T1000 (cell line): ENCODE measurements at regions not wholly inside any gene's neighbourhood (a gene's known extent, or its start where the extent isn't known, plus 50 kb on each side); places are given as distances from the start of the nearest gene placed in this dataset.

Experiments used
- DNase-seq: peaks from one replicate; lab custom pipeline; 2025; ENCODE audit warnings: mixed read lengths; lab: John Stamatoyannopoulos, UW

DNA sequence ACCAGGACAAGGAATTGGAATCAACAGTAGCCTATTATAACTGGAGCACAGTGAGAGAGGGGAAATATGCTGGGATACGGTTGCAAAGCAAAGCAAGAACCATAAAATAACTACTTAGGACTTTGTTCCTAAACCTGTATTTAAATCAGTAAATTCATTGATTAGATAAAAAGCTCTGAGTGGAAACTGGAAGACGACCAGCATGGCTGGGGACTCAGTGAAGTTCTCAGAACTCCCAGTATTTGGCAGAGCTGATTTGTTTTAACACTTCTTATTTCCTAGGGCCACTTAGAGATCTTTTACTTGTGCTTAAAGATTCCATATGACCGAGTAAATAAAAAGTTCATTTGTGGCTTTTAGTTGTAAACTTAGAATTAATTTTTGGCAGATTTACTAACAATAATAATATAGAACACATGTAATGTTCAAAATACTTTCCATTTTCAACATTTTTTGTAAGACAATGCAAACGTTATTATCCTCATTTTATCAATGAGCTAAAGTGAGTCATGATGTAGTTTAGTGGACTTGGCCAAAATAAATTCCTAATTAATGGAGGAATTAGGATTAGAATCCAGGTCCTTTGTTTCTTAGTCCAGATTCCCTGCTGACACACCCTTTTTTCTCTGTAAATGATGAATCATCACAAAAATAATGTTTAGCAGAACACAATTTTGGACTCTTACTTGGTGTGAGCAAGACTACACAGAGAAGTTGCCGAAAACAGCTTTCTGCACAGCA is 392.9 kb downstream of the GJA1 start:
- no peak for DNase-seq

DNA sequence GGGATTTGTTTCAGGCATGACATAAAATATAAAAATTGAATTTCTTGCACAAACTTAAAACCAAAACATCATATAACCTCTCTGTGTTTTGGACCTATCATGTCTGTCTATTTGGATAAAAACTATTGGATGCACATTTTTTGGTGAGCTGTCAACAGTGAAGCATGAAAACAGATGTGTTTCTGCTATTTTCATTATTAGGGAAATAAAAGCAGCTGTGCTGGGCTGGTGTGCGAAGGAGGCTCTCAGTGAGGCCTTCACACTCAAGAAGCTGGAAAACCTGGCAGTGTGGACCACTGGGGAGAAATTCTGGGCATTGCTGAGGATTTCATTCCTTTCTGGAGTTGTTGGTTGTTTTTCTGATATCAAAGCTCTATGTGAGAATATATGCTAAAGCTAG is 395.3 kb downstream of the GJA1 start:
- no peak for DNase-seq

DNA sequence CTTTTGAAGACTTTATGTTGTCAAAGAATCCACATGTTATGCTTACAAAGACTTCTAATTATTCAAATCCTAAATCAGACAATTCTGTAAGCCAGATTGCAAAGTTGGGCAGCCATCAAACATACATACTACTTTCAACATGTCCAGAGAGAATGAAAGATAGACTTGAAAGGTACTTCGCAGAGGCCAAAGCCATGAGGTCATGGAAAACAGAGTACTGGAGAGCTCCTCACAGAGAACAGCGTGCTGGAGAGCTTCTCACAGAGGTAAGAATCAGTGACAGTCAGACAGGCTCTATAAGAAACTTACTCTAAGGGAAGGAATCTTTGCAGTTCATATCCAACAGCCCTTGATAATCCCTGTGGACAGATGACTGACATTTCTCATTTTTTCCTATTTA is 400.2 kb downstream of the GJA1 start:
- DNase-seq, result no peak

DNA sequence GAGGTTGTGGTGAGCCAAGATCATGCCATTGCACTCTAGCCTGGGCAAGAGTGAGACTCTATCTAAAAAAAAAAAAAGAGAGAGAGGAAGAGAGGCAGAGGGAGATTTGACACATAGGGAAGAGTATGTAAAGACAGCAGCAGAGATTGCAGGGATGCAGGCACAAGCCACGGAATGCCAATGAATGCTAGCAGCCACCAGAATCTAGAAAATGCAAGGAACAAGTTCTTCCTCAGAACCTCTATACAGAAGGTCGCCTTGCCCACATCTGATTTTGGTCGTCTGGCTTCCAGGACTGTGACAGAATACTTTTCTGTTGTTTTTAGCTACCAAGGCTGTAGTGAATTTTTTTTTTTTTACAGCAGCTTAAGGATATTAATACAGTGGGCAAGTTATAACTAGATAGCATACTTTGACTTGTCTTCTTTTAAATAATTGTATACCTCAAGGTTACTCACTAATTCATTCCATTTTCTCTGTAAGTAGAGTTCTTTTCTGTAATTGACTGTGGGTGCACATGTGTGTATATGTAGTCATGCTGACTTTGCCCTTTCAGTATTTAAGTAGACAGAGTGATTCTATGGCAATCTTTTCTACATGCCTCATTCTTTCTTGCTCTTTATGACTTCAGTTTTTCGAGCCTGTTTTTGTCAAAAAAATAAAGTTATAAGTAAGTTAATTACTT is 402.2 kb downstream of the GJA1 start:
- DNase-seq, result no peak

DNA sequence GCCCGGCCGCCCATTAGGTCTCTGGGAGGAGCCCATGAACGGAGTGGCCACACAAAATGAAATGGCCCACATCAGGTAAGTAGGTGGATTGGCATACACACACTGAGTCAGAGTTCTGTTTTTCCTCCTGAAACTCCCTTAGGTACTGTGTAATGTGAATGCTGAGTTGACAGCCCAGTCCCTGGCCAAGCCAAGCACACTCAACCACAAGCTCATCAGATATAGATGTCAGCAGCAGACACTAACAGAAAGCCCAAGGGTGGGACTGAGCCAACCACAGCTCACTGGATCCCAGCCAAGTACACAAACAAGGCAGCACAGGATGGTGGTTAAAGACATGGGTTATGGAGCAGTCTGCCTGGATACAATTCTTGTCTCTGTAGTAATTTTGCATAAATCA is 403.4 kb downstream of the GJA1 start:
- DNase-seq, result peak; percentile 5

DNA sequence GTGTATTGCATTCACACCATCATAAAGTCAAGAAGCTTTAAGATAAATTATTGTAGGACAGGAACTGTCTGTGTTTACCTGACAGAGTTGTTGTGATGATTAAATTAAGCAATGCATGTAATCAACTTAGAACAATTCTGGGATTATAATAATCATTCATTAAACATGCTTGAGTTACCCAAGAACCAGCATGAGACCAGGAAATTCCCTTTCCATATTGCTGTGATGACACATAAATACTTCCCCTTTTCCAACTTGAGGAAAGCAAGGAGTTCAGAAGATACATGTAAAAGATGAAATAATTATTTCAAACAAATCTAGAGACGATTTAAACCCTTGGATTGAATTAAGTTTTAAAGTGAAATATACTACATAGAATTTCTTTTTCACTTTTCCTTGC is 404.4 kb downstream of the GJA1 start:
- DNase-seq, result no peak

DNA sequence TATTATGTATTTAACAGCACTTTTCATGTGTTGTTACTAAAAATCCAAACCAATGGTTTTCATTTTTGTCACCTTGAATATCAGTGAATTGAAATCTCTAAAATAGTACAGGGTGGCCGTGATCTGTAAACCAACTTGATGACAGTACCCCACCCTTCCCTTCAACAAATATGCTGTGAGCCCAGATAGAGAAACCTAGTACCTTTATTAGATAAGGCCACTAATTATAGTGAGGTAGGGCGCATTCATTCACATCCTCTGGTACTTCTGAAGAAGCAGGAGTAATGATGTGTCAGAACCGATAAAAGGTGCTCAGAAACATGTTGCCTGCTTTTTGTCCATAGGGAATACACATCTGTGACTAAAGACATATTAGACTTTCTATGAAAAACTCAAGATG is 409.5 kb downstream of the GJA1 start:
- DNase-seq, result no peak

DNA sequence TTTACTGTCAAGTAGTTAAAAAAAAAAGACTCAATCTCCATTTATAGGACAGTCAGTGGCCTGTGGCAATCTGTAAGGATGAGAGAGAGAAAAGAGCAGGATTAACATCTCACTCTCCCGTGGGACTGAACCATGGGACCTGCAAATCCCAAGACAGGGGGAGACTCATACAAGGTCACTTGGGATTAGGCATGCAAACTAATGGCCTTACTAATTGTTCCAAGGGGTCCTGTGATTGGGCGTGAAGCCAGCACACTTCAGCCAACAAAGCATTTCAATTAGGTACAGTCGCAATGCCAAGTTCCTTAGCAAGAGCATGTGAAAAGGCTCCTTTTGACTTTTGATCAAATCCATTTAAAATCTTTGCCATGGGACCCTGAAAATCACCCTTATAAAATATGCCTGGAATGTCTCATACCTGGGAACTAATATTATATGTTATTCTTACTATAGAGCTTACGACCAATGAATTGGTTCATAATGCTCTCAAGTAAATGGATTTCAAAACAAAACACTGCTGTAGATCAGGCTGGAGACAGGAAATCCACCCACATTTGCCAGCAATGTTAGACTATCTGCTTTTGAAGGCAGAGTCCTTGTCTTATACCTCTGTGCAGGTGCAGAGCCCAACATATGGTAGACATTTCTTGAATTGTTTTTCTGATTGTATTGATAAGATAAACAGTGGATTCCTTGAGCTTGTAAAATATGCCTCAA is 412.5 kb downstream of the GJA1 start:
- no peak for DNase-seq

DNA sequence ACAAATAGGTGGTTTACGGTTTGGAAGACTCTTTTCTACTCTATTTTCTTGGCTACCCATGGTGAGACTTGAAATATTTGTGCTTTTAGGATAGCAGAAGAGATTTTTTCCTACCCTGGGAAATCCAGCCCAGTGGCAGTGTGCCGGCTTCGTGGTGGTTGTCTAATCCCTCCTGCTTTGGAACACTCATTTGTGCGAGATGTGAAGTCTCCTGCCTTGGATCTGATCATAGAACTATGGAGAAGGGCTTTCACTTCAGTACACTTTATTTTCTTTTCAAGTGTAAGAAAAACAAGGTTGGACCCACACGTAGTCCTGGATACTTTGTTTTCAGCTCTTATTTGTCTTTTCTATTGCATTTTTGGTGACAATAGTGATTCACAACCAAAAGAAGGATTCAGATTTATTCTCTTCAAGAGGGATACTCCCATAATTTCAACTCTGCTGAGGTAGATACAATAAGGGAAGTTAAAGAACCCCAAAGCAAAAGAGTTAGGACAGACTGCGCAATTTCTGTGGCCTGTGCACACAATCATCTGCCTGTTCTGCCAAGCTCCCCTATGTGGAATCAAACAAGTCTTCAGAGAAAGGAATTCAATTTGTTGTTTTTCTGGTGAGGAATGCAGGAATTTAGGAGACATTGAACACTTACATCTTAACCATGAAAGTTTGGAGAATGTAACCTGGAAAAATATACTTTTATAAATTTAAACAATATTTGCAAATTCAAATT is 413.2 kb downstream of the GJA1 start:
- DNase-seq, result no peak

DNA sequence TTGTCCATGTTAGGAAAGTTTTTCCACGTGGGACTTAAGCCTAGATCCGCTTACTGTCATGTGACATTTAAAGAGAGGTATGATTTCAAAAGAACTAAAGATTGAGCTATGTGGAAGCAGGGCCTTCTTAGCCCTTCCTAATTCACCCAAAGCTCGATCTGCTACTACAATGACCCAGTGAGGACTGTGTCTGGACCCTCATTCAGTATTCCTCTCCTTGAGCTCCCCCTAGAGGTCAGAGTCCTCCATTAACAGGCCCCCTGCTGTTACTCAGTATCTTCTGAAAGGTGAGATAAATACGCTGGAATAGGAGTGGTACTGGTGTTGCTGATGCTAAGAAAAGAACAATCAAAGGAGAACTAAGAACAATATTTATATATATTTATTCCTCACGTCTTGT is 414.0 kb downstream of the GJA1 start:
- peak; percentile 14 for DNase-seq

DNA sequence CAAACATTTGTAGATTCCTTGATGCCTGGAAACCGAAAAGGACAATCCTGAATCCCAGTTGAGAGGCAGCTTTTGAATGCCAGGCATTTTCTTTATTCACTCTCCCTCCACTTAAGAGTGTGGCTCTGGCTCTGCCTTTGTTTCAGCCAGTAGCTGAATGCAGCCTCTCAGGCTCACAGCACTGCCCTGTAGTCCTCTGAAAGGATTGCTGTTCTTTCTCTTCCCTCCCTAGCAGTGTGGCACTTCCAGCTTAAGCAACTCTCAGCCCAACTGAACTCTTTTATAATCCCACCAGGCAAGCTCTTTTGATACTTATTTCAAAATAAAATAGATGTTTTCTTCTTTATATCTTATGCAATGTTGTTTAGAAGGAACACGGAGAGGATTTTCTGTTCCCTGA is 415.6 kb downstream of the GJA1 start:
- no peak for DNase-seq

DNA sequence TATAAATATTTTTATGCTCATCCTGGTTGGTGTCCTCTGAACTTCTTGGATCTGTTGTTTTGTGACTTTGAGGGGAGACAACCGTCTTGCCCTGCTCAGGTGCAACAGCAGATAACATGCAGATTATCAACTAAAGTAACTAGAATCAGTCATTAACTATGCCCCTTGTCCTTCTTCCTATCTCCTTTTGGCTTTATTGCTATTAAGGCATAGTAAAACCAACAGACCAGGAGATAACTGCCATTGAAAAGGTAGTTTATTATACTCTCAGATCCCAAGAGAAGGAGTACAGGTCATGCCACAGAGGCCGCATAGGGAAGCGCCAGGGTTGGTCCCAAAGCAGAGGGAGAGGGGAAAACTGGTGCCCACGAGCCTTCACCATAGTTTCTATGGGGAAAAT is 418.2 kb downstream of the GJA1 start:
- DNase-seq, result no peak

DNA sequence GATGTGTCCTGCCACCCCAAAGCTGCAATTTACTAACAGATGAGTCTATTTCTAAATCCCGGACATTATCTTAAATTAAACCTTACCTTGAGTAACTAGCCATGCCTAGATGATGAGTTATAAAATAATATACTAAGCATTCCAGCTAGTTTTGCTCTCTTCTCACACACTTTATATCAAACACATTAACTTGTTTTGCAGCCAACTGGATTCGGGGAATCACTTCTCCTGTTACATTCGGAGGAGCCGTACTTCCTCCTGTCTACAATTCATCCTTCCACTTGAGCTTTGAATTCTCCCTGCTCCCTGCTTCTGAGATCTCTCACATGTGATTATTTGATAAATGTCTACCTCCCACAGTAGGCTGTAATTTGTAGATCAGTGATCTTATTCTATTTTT is 420.1 kb downstream of the GJA1 start:
- DNase-seq, result no peak

DNA sequence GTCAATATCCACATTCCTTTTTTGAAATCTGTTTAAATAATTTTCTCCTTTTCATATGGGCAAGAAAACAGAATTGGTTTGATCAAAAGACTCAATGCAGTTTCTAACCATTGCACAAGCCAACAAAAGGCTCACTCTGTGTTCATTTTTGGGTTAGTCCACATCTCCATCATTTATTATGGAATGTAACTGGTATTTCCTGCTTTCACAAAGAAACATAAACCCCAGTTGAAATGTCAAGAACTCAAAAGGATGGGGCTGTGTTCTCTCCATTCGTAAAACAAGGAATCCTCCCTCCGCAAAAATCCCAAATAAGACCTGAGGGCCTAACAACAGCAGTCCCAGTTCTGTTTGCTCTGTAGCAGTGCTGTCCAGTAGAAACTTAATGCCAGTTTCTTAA is 420.9 kb downstream of the GJA1 start:
- no peak for DNase-seq

DNA sequence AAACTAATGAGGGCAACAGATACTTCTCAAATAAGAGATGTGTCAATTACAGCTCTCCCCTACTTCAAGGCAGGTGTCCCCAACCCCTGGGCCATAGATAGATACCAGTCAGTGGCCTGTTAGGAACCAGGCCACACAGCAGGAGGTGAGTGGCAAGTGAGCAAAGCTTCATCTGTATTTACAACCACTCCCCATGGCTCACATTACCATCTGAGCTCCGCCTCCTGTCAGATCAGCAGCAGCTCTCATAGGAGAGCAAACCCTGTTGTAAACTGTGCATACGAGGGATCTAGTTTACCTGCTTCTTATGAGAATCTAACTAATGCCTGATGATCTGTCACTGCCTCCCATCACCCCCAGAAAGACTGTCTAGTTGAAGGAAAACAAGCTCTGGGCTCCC is 422.1 kb downstream of the GJA1 start:
- no peak for DNase-seq

DNA sequence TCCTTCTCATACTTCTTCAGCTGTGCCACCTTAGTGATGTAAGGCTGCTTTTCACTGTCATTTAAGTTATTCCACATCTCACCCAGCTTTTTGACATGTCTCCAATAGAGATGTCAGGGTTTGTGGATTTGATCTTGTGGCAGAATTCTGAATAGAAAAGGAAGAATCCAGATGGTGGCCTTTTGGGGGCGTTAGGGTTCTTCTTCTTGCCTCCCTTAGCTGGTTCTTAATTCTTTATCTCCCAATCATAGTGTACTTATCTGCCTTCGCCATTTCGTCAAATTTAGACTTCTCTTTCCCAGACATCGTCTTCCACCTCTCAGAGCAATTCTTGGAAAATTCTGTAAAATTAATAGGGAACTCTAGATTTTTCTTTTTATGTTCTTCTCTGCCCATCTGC is 422.9 kb downstream of the GJA1 start:
- DNase-seq, result no peak

DNA sequence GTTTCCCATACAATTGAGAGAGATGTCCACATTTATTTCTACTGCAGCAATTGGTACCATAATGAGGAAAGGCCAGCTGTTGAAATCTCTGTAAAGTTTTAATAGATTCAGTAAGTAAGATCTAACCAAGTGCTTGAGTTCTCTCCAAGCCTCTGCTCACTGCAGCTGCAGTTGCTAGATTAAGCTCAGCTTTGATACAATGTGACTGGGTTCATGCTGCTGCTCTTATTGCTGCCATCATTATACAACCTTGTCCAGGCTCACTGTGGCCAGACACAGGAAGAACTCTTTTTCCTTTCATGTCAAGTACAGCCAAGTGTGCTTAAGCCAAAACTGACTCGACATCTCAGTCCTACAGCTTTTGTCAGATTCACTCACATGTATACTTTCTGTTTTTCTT is 423.5 kb downstream of the GJA1 start:
- DNase-seq, result no peak

DNA sequence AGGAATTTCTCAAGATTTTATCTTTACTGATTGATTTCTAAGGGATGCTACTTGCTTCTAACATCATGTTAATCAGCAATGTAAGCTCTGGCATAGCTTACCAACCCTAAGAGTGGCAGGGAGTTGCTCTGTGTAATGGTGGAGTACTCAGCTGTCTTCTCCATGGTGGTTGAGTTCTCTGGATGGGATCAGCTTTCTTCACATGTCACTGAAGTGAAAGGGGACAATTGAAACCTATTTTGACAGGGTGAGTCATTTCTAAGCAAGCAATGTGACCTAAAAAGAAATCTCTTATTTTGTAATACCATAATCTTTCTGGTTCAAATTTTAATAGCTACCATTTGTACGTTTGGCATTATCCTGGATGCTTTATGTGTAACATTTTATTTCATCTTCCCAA is 430.4 kb downstream of the GJA1 start:
- DNase-seq, result no peak

DNA sequence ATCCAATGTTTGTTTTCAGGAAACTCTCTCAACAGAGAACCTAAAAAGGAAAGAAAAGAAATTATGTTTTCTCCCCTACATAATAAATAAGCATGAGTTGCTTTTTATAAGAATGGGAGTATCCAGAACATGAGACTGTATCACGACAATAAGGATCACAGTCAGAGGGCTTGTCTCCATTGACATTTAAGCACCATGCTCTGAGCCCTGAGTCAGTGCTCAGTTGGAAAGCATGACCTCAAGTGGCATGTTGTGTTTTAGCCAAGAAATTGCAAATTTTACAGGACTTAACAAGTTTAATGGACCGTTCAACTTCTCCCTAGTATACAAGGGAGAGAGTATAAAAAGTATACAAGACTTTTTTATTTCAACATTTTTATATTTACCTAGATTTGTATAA is 431.6 kb downstream of the GJA1 start:
- DNase-seq, result no peak

DNA sequence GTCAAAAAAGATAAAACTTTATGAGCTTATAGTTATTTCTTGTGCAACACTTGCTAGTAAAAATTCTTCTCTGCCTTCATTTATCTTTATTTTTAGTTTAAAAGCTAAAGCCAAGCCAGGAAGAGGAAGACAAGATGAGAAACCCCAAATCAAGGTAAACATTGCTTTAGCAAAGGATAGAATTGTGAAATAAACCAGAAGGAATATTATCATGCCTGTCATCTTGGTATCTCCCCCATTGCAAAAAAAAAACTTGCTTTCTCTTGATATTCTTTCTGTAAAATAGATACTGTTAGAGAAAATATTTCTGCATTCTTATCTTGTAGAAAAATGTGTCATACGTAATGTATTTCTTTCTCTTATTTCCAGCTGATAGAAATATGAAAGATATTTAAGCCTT is 432.8 kb downstream of the GJA1 start:
- DNase-seq, result no peak

DNA sequence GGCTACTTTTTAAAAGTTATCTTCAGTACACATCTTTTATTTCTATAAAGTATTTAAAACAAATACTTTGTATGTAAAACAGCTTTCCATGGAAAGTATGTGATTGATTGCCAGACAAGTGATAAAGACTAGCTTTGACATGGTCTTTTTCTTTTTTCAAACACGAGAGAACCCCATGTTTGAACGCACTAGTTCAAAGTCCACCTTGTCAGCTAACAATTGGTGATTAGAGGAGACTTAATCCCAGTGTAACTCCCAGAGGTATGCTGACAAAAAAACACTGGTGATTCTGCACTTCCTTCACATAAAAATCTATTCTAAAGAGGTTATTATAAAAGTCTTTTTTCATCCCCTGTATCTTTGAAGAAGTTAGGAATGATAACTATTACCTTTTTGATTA is 438.1 kb downstream of the GJA1 start:
- no peak for DNase-seq

DNA sequence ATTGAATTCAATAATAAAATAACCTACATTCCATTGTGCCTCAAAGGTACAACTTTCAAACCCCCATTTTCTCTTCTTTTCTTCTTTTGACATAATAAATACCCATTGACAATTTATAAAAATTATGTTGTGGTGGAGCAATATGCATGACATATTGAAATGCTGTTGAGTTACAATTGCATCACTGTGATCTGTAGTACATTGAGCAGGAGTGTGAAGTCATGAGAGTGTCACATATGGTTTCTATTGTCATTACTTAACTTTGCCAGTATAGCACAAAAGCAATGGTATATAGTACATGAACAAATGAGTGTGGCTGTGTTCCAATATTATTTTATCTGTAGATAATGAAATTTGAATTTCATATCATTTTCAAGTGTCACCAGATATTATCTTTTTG is 441.3 kb downstream of the GJA1 start:
- no peak for DNase-seq

DNA sequence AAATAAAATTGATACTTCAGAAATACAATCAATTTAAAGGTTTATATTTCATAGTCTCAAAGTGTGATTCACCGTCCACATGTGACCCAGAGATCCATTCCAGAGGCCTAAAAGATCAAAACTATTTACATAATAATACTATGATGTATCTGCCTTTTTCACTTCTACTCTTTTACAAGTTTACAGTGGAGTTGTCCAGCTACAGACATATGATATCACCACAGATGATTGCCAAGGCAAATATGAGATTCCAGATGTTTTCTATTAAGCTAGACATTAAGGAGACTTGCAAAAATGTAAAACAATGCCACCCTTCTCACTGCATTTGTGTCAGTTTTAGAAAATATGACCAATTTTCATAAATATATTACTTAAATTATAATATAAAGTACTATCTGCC is 443.7 kb downstream of the GJA1 start:
- DNase-seq, result no peak
